Occipital lobe (tissue), 1 donor: ENCODE measurements at regions not wholly inside any gene's neighbourhood (a gene's known extent, or its start where the extent isn't known, plus 50 kb on each side); places are given as distances from the start of the nearest gene placed in this dataset.

Experiments used
- DNase-seq: peaks from one replicate; lab custom pipeline; 2025; lab: John Stamatoyannopoulos, UW

- no peak for DNase-seq
These were observed 445.7 kb upstream of the MAF start for GRCh38 chr16:80046261-80046660.

DNA sequence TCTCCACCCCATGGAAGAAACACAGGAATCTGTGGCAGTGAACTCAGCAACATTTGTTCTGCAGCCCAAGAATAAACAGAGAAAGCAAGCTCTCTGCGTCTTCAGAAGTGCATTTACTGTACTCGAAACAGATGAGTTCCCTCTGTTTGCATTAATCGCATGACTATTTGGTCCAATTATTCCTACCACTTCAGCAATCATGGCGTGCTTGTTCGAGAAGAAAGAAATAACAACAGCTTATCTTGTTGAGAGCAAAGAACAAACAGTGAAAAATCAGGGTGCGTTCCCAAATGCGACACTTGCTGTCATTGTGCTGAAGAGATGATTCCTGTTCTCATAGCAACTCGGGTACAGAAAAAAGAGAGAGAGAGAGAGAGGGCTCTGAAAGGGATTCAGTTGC, 445.3 kb upstream of the MAF start:
- DNase-seq: no peak

DNA sequence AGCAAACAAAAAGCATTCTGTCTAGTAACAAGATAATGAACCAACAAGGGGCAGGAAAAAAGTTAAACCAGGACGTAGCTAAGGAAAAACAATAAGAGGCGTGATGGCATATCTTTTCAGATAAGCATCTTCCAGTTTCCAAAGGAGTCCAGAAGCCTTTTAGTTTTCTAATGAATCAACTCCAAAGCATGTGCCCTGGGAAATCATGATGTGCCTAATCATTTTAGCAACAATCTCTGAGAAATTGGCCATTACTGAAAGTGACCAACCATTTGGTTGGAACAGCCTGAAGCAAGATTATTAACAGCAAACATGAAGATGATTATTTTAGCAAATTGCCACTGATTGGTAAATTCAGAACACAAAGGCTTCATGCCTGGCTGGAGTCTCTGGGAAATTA, 440.9 kb upstream of the MAF start:
- no peak for DNase-seq

DNA sequence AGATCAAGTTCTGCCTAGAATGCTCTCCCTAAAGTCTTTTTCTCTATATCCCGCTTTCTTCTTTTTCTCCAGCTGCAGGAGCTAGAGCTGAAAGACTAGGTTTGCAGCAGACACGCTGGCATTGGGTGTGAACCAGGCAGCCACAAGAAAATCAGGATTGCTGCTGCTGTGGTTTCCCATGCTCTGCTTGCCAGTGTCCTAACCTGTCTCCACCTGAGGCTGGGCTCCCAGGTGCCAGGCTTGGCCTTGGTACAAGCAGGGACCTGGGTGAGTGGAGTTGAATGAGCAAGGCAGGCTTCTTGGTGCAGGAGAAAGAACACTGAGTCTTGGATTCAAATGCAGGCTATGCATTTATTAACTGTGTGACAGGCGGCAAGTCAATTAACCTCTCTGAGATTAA, 440.3 kb upstream of the MAF start:
- no peak for DNase-seq

DNA sequence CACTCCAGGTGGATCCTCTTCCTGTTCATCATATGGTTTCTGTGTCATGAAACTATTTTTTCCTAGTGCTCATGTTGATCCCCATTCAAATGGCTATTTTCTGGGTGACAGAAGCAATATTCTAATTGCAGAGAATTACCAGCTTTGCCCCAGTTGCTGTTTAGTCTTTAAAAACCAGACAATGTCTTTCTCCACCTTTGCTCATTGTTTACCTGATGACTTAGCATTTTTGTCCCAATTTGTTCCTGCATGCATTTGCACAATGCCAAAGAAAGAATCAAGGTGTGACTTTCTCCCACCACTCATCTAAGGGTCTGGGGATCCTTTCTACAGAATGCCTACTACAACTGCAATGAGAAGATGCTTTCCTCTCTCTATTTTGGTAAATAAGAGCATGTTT, 439.9 kb upstream of the MAF start:
- no peak for DNase-seq

DNA sequence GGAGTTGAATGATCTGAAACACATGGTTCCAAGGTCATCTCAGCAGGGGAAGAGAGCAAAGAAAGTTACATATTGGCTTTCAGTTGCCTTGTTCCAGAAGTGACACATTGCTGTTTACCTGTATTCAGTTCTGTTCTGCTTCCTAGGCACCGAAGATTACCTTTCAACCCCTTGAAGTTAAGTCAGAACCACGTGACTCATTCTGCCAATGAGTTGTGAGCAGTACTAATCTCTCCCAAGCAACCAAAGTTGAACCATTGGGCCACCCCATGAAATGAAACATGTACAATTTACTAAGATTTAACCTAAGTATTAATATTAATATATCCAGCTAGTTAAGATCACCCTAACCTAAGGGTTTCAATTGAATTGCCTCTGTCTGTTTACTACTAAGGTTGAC, 439.2 kb upstream of the MAF start:
- no peak for DNase-seq

DNA sequence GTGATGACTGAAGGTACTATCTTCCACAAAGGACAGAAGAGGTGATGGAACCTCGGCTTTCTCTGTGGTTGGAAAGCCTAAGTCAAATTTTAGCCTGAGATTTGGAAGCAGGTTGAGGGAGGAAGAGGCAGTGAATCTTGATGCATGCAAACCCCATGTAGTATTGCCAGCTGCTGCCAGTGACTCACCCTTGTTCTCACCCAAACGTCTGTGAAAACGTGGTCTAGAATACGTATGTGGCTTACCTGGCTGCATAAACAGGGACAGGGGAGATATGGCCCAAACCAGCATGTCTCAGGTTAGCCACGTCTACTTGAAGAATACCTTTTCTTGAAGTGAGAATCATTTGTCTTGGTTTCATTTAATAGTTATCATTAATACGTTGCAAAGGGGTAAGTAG, 438.0 kb upstream of the MAF start:
- DNase-seq: no peak

- no peak for DNase-seq
These were observed 434.6 kb upstream of the MAF start for GRCh38 chr16:80034948-80035663.

- no peak for DNase-seq
These were observed 433.9 kb upstream of the MAF start for GRCh38 chr16:80034469-80034826.

DNA sequence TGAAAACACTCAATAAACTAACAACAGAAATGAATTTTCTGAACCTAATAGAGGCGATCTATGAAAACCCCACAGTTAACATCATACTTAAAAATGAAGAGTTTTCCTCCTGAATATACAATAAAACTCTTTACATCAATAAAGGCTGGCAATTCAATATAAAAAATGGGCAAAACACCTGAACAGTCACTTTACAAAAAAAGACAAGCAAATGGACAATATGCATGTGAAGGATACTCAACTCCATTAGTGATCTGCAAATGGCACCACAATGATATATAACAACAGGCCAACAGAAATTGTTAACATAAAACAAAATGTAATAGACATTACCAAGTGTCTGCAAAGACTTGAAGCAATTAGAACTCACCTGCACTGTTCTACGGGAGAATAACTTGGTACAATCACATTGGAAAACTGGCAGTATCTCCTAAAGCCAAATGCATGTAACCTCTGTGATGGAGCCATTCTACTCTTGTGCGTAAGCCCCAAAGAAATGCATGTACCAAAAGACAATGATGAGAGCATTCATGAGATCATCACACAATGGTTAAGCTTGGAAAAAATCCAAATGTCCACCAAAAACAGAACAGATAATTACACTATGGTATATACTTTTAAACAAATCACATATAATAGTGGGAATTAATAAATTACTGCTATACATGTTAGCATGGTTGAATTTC, 433.4 kb upstream of the MAF start:
- no peak for DNase-seq

DNA sequence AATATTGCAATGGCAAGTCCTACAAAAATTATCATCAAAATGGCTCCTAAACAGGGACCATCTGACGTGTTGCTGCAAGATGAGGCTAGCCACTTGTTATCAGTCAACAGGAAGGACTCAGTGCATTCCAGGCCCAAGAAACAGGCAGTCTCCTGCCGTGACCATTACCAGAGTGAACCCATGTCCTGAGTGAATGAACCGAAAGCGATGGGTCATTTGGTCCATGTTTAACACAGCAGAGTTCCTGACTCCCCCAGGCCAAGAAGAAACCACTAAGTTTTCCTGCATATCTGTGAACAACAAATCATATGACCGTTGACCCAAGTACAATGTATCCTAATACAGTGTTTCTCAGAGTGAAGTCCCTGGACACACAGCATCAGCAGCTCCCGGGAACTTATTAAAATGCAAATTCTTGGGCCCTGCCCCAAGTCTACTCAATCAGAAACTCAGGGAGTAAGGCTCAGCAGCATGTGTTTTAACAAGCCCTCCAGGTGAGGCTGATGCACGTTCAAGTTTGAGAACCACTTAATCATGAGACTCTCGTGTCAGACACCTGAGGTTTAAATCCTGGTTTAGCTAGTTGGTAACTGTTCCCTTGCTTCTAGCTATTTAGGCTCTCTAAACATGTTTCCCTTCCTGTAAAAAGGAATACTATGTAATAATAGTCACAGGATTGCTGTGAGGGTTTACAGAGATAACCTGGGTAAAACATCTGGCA, 429.4 kb upstream of the MAF start:
- DNase-seq: no peak

DNA sequence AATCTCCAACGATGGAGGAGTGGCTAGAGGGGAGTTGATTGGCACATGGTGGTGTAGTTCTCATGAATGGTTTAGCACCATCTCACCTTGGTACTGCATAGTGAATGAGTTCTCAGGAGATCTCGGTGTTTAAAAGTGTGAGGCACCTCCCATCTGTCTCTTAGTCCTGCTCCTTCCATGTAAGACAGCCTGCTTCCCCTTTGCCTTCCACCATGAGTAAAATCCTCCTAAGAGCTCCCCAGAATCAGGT, 428.8 kb upstream of the MAF start:
- DNase-seq: no peak

DNA sequence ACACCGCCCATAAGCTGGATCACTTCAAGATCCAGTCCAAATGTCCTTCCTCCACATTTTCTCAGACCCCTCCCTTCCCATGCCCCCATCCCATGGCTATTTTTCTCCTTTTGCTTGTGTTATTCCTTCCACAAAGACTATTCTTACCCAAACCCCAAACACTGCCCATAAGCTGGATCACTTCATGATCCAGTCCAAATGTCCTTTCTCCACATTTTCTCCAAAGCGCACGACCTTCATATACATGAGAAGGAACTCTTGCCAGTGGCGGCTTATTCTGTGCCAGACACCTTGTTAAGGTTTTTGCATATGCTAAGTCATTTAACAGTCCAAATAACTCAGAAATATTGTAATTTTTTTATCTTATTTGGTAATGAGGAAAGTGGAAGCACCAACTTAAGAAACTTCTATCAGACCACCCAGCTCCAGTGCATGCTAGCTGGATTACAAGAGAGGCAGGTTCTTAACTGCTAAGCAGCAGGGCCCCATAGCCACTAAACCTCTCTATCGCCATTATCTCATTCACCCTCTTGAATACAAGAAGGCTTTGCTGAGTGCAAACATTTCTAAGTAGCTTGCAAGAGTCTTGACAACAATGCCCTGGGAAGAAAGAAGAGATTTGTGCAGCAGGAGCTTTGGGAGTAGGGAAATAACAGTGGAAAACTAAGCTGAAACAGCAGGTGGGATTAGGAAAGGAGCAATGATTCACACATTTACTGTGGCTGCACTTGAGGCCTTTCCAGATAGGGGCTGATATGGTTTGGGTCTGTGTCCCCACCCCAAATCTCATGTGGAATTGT, 428.2 kb upstream of the MAF start:
- DNase-seq: no peak

DNA sequence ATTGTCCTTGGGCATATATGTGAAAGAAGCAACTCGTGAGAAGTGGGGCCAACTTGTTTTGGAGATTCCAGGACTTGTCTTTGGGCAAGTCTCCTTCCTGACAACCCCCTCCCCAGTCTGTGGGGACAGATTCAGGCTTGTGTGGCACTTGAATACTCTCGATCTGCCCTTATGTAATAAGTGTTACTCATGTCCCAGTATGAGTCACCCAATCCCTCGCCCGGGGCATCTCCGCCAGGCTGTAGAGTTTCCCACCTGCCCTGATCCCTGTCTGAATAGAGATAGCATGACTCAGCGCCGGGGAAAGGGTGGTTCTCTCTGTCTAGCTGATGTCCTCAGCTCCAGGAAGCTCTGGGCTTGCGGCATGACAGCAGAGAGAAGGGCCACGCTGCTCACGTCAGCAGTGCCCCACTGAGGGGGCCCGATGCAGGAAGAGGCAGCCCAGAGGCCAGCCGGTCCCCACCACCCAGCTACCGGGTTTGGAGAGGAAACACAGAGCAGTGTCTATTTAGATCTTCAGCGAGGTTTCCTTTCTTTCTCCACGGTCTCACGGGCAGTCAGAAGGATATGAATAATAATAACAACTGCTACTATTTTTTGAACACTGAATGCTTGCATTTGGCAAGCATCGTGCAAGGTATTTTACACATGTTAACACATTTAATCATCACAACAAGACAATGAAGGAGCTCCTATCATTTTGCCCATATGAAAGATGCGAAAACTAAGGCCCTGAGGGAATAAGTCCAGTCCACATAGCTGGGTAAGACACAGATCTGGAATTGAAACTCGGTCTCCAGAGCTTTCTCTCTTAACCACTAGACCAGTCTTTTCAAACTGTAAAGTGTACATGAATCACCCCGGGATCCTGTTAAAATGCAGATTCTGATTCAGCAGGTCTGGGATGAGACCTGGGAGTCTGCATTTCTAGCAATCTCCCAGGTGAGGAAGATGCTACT, 426.7 kb upstream of the MAF start:
- DNase-seq: no peak

DNA sequence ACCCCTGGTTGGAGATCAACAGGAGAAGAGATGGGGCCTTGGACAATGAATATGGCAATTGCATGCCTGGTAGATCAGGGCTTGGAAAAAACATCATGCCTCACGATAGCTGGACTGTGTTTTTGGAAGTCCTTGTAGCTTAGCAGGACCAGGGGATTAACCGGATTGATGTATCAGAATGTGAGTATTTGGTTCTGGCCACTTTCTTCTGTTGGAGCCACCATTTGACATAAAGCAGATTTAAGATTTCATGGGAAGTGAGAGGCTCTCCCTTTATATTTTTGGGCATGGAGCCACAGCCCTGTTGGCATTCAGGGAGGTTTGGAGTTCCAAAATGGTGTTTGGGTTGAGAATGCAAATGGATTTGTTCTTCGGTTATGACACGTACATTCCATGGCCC, 424.7 kb upstream of the MAF start:
- DNase-seq: no peak

DNA sequence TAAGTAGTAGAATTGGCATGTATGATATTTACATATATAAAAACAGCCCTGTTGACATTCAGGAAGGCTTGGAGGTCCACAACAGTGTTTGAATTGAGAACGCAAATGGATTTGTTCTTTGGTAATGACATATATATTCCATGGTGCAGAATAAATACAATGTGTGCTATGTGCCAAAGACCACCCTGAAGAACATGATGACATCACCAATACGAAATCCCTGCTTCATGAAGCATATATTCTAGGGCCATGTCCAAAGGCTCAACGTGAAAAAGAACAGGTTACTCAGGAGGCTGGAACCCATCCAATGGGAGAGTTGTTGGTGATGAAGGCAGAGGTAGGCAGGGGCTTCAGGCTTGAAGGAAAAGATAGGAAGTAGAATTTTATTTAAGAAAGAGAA, 423.9 kb upstream of the MAF start:
- no peak for DNase-seq

DNA sequence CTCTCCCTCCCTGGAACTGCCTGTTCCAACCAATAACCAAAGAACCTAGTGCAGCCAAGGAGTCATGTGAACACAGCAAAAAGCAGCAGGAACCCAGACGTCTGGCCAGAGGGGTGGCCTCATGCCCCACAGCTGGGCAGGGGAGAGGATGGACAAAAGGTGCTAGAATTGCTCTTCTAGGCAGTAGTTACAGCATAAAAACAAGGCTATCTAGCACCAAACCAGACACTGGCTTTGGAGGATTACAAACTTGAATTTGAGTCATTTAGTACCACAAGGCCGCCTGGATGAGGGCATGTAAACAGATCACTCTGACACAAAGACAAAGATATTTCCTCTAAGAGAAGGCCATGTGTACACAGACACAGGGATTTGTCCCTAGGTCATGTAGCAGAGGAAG, 423.3 kb upstream of the MAF start:
- no peak for DNase-seq

DNA sequence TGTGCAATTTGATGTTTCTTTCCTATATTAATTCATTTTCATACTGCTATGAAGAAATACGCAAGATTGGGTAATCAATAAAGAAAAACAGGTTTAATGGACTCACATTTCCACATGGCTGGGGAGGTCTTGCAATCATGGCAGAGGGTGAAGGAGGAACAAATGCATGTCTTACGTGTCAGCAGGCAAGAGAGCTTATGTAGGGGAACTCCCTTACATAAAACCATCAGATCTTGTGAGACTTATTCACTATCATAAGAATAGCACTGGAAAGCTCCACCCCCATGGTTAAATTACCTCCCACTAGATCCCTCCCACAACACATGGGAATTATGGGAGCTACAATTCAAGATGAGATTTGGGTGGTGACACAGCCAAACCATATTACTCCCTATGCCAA, 418.9 kb upstream of the MAF start:
- DNase-seq: no peak

DNA sequence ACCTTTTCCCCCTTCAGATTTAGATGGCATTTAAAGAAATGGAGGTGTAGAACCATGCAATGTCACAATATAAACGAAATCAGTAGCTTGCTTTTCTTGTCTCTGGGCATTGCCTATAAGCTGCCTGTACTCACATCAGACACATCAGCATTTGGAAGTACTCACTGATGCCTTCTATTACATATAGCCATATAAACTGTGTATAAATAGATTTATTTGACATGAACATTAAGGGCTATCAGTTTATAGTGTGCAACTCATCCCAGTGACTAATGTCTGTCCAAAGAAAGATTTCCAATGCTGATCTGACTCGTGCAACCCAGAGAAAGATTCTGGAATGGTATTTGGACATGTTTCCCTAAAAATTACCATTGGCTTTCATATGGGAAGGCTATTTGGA, 417.9 kb upstream of the MAF start:
- no peak for DNase-seq

- no peak for DNase-seq
These were observed 416.3 kb upstream of the MAF start for GRCh38 chr16:80016731-80017326.

GRCh38 chr16:80015566-80015965, 415.0 kb upstream of the MAF start:
- DNase-seq: no peak
